ENCODE measurements at regions not wholly inside any gene's neighbourhood (a gene's known extent, or its start where the extent isn't known, plus 50 kb on each side); places are given as distances from the start of the nearest gene placed in this dataset.

DNA sequence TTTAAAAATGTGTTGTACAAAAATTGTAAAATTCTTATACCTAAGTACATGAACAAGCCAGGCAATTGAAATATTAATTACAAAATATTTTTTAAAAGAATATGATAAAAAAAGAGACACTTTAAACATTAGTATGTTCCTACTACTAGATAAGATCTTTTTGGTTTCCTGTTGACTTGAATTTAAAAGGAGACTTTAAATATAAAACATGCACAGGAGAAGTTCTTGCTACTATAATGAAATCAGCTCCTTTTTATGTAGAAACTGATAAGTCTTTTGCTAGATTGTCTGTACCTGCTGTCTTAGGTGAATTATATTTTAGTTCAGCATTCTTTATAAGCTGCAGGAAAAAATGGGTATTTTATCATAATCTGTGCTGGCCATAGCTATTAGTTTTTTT lies 140.2 kb downstream of the TNFSF13B start:
- Histone ChIP-seq H3K27ac (no peak overlapping the region), H3K27me3 (peaks cover 6% of the 10 kb centered on the region), H3K4me1 (no peaks in the 10 kb centered on the region), H3K36me3 (no peaks in the 10 kb centered on the region), H3K9me3 (no peaks in the 10 kb centered on the region), H3K4me3 (no peak overlapping the region)
- TF ChIP-seq EP300 (IDR thresholded peaks at IDR 0.05), result no peak
- no peak for TF ChIP-seq POLR2AphosphoS5 (IDR thresholded peaks at IDR 0.05)
- TF ChIP-seq, protein P1, sequence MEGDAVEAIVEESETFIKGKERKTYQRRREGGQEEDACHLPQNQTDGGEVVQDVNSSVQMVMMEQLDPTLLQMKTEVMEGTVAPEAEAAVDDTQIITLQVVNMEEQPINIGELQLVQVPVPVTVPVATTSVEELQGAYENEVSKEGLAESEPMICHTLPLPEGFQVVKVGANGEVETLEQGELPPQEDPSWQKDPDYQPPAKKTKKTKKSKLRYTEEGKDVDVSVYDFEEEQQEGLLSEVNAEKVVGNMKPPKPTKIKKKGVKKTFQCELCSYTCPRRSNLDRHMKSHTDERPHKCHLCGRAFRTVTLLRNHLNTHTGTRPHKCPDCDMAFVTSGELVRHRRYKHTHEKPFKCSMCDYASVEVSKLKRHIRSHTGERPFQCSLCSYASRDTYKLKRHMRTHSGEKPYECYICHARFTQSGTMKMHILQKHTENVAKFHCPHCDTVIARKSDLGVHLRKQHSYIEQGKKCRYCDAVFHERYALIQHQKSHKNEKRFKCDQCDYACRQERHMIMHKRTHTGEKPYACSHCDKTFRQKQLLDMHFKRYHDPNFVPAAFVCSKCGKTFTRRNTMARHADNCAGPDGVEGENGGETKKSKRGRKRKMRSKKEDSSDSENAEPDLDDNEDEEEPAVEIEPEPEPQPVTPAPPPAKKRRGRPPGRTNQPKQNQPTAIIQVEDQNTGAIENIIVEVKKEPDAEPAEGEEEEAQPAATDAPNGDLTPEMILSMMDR (IDR thresholded peaks at IDR 0.05), result no peak
- TF ChIP-seq POLR2A (IDR thresholded peaks at IDR 0.05), result no peak
- no peak for ATAC-seq

- Histone ChIP-seq H3K4me1 (no peaks in the 10 kb centered on the region), H3K36me3 (no peaks in the 10 kb centered on the region), H3K27ac (no peak overlapping the region), H3K4me3 (no peak overlapping the region), H3K27me3 (no peaks in the 10 kb centered on the region), H3K9me3 (no peaks in the 10 kb centered on the region)
- TF ChIP-seq POLR2AphosphoS5 (IDR thresholded peaks at IDR 0.05), result no peak
- no peak for TF ChIP-seq EP300 (IDR thresholded peaks at IDR 0.05)
- TF ChIP-seq POLR2A (IDR thresholded peaks at IDR 0.05), result no peak
- TF ChIP-seq, protein P1 (IDR thresholded peaks at IDR 0.05), result no peak
- ATAC-seq, result no peak
- WGBS, 2 donors (ENCODE audit: low coverage in 1 of 2), result 67 to 69% methylated on average over 5 to 6 of the region's 6 CpGs
Measured at GRCh38 chr13:108419768-108420167, 150.2 kb downstream of the TNFSF13B start.

GRCh38 chr13:108425056-108425455 lies 155.5 kb downstream of the TNFSF13B start:
- Histone ChIP-seq H3K36me3 (no peaks in the 10 kb centered on the region), H3K27me3 (no peaks in the 10 kb centered on the region), H3K9me3 (no peaks in the 10 kb centered on the region), H3K27ac (no peak overlapping the region), H3K4me3 (no peak overlapping the region), H3K4me1 (no peaks in the 10 kb centered on the region)
- no peak for TF ChIP-seq POLR2A (IDR thresholded peaks at IDR 0.05)
- ATAC-seq, result no peak
- 22 to 33% methylated on average over 4 of the region's 4 CpGs for WGBS, 2 donors (ENCODE audit: low coverage in 1 of 2)

- WGBS, 2 donors (ENCODE audit: low coverage in 1 of 2), result 71 to 100% methylated on average over 1 of the region's 1 CpG
- Histone ChIP-seq H3K27me3 (no peaks in the 10 kb centered on the region), H3K9me3 (no peaks in the 10 kb centered on the region), H3K36me3 (no peaks in the 10 kb centered on the region), H3K27ac (no peak overlapping the region), H3K4me3 (no peak overlapping the region), H3K4me1 (no peaks in the 10 kb centered on the region)
- TF ChIP-seq POLR2AphosphoS5 (IDR thresholded peaks at IDR 0.05) (no peak), POLR2A (IDR thresholded peaks at IDR 0.05) (no peak), EP300 (IDR thresholded peaks at IDR 0.05) (no peak)
- TF ChIP-seq, protein P1 (IDR thresholded peaks at IDR 0.05), result no peak
- no peak for ATAC-seq
Measured at GRCh38 chr13:108426893-108427292, 157.4 kb downstream of the TNFSF13B start.

DNA sequence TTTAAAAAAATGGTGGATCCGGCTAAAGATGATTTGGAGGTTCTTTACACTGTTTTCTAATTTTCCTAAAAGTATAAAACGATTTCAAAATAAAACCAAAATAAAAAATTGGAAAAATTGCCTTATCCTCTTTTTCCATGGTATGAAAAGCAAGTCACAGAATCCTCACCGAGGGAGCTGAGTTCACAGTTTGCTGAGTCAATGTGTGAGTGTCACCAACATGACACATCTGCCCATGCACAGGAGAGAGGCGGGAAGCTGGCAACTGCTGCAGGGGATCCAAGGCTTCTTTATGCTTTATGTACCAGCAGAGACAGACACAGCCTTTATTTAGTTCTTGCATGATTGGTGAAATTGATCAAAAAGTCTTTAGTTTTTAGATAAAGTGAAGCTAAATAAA lies 157.8 kb downstream of the TNFSF13B start:
- no peak overlapping the region for H3K27ac ChIP-seq
- no peaks in the 10 kb centered on the region for H3K4me1 ChIP-seq
- no peak for ATAC-seq
- H3K9me3 ChIP-seq, result no peaks in the 10 kb centered on the region
- TF ChIP-seq EP300 (IDR thresholded peaks at IDR 0.05), result no peak
- TF ChIP-seq POLR2AphosphoS5 (IDR thresholded peaks at IDR 0.05), result no peak
- no peak for TF ChIP-seq POLR2A (IDR thresholded peaks at IDR 0.05)
- TF ChIP-seq, protein P1 (IDR thresholded peaks at IDR 0.05), result no peak
- no peak overlapping the region for H3K4me3 ChIP-seq
- no peaks in the 10 kb centered on the region for H3K27me3 ChIP-seq
- no peaks in the 10 kb centered on the region for H3K36me3 ChIP-seq
- WGBS, 2 donors (ENCODE audit: low coverage in 1 of 2), result 49 to 65% methylated on average over 4 of the region's 4 CpGs

DNA sequence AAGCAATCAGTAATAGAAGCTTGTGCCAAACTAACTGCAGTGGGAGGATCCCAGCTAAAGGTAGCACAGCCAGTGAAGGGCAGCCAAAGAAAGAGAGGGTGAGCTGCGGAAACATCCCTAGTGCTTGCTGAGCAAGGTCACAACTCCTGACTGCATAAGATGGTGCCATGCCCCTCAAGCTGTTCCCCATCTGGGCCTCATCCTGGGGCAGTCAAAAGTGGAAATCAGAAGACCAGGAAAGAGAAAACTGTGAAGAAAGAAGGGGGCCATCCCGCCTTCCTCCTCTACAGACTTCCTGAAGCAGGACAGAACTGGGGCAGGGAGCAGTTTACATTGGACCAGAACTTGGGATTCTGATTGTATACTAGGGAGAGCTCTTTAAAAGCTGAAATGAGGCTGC lies 159.2 kb downstream of the TNFSF13B start:
- 33 to 83% methylated on average over 1 of the region's 2 CpGs for WGBS, 2 donors (ENCODE audit: low coverage in 1 of 2)
- no peak for TF ChIP-seq POLR2AphosphoS5 (IDR thresholded peaks at IDR 0.05)
- no peak for TF ChIP-seq EP300 (IDR thresholded peaks at IDR 0.05)
- TF ChIP-seq POLR2A (IDR thresholded peaks at IDR 0.05), result no peak
- TF ChIP-seq, protein P1 (IDR thresholded peaks at IDR 0.05), result no peak
- Histone ChIP-seq H3K4me3 (no peak overlapping the region), H3K4me1 (no peaks in the 10 kb centered on the region), H3K27me3 (no peaks in the 10 kb centered on the region), H3K9me3 (no peaks in the 10 kb centered on the region), H3K36me3 (no peaks in the 10 kb centered on the region), H3K27ac (no peak overlapping the region)
- ATAC-seq, result no peak

Measured in gastroesophageal sphincter (tissue), 4 donors.